ENCODE measurements at regions not wholly inside any gene's neighbourhood (a gene's known extent, or its start where the extent isn't known, plus 50 kb on each side); places are given as distances from the start of the nearest gene placed in this dataset.

GRCh38 chr20:52747845-52748284, 224.3 kb upstream of the TSHZ2 start:
- no peak overlapping the region for H3K4me2 ChIP-seq (ENCODE audit: insufficient read depth, low read length)
- H2AFZ ChIP-seq (ENCODE audit: low read depth, low read length): no peak overlapping the region
- DNase-seq (no peak), ATAC-seq (ENCODE audit: insufficient read depth, low read depth) (no peak)
- no peak overlapping the region for H3K4me3 ChIP-seq (ENCODE audit: low read depth in 1 of 2, low read length in 2 of 2)
- H3K9me3 ChIP-seq (ENCODE audit: insufficient read depth, low read length, severe bottlenecking): no peaks in the 10 kb centered on the region
- H4K20me1 ChIP-seq (ENCODE audit: insufficient read depth, low read length): no peaks in the 10 kb centered on the region
- no peaks in the 10 kb centered on the region for H3K79me2 ChIP-seq (ENCODE audit: insufficient read depth, low read length)
- H3K27me3 ChIP-seq (ENCODE audit: insufficient read depth, low read length, poor library complexity): no peaks in the 10 kb centered on the region
- TF ChIP-seq CTCF (IDR thresholded peaks at IDR 0.05; ENCODE audit: borderline replicate concordance, extremely low read depth, low read length, poor library complexity, severe bottlenecking) (peak; percentile 29), EZH2 (IDR thresholded peaks at IDR 0.05; ENCODE audit: borderline replicate concordance, low read depth, low read length, severe bottlenecking) (no peak)
- H3K27ac ChIP-seq (ENCODE audit: low read length): no peak overlapping the region
- no peak overlapping the region for H3K9ac ChIP-seq (ENCODE audit: low read depth, low read length)
- no peaks in the 10 kb centered on the region for H3K36me3 ChIP-seq (ENCODE audit: insufficient read depth, low read length)
- no peaks in the 10 kb centered on the region for H3K4me1 ChIP-seq (ENCODE audit: insufficient read depth, low read length)

GRCh38 chr20:52746770-52747169, 225.4 kb upstream of the TSHZ2 start:
- Histone ChIP-seq H3K9me3 (ENCODE audit: insufficient read depth, low read length, severe bottlenecking) (no peaks in the 10 kb centered on the region), H3K4me2 (ENCODE audit: insufficient read depth, low read length) (no peak overlapping the region), H3K9ac (ENCODE audit: low read depth, low read length) (no peak overlapping the region), H3K4me3 (ENCODE audit: low read depth in 1 of 2, low read length in 2 of 2) (no peak overlapping the region), H3K27me3 (ENCODE audit: insufficient read depth, low read length, poor library complexity) (peaks cover under 1% of the 10 kb centered on the region), H3K27ac (ENCODE audit: low read length) (no peak overlapping the region), H3K79me2 (ENCODE audit: insufficient read depth, low read length) (no peaks in the 10 kb centered on the region), H2AFZ (ENCODE audit: low read depth, low read length) (no peak overlapping the region), H4K20me1 (ENCODE audit: insufficient read depth, low read length) (no peaks in the 10 kb centered on the region), H3K36me3 (ENCODE audit: insufficient read depth, low read length) (no peaks in the 10 kb centered on the region), H3K4me1 (ENCODE audit: insufficient read depth, low read length) (no peaks in the 10 kb centered on the region)
- DNase-seq: no peak
- TF ChIP-seq EZH2 (IDR thresholded peaks at IDR 0.05; ENCODE audit: borderline replicate concordance, low read depth, low read length, severe bottlenecking): no peak
- TF ChIP-seq CTCF (IDR thresholded peaks at IDR 0.05; ENCODE audit: borderline replicate concordance, extremely low read depth, low read length, poor library complexity, severe bottlenecking): no peak
- ATAC-seq (ENCODE audit: insufficient read depth, low read depth): no peak

- Histone ChIP-seq H3K36me3 (ENCODE audit: insufficient read depth, low read length) (no peaks in the 10 kb centered on the region), H3K4me1 (ENCODE audit: insufficient read depth, low read length) (no peaks in the 10 kb centered on the region), H3K79me2 (ENCODE audit: insufficient read depth, low read length) (no peaks in the 10 kb centered on the region), H3K9ac (ENCODE audit: low read depth, low read length) (no peak overlapping the region), H3K4me3 (ENCODE audit: low read depth in 1 of 2, low read length in 2 of 2) (no peak overlapping the region), H3K9me3 (ENCODE audit: insufficient read depth, low read length, severe bottlenecking) (no peaks in the 10 kb centered on the region), H3K4me2 (ENCODE audit: insufficient read depth, low read length) (no peak overlapping the region), H3K27me3 (ENCODE audit: insufficient read depth, low read length, poor library complexity) (peaks cover 4% of the 10 kb centered on the region), H4K20me1 (ENCODE audit: insufficient read depth, low read length) (no peaks in the 10 kb centered on the region), H2AFZ (ENCODE audit: low read depth, low read length) (no peak overlapping the region), H3K27ac (ENCODE audit: low read length) (no peak overlapping the region)
- ATAC-seq (ENCODE audit: insufficient read depth, low read depth): no peak
- no peak for DNase-seq
- no peak for TF ChIP-seq EZH2 (IDR thresholded peaks at IDR 0.05; ENCODE audit: borderline replicate concordance, low read depth, low read length, severe bottlenecking)
- TF ChIP-seq CTCF (IDR thresholded peaks at IDR 0.05; ENCODE audit: borderline replicate concordance, extremely low read depth, low read length, poor library complexity, severe bottlenecking): no peak
Measured at GRCh38 chr20:52746190-52746589, 226.0 kb upstream of the TSHZ2 start.

GRCh38 chr20:52744441-52744840, 227.7 kb upstream of the TSHZ2 start:
- no peaks in the 10 kb centered on the region for H3K36me3 ChIP-seq (ENCODE audit: insufficient read depth, low read length)
- TF ChIP-seq CTCF (IDR thresholded peaks at IDR 0.05; ENCODE audit: borderline replicate concordance, extremely low read depth, low read length, poor library complexity, severe bottlenecking) (no peak), EZH2 (IDR thresholded peaks at IDR 0.05; ENCODE audit: borderline replicate concordance, low read depth, low read length, severe bottlenecking) (no peak)
- no peaks in the 10 kb centered on the region for H3K9me3 ChIP-seq (ENCODE audit: insufficient read depth, low read length, severe bottlenecking)
- H3K79me2 ChIP-seq (ENCODE audit: insufficient read depth, low read length): no peaks in the 10 kb centered on the region
- no peak overlapping the region for H3K27ac ChIP-seq (ENCODE audit: low read length)
- H3K4me2 ChIP-seq (ENCODE audit: insufficient read depth, low read length): no peak overlapping the region
- H3K4me3 ChIP-seq (ENCODE audit: low read depth in 1 of 2, low read length in 2 of 2): no peak overlapping the region
- no peak for ATAC-seq (ENCODE audit: insufficient read depth, low read depth)
- no peaks in the 10 kb centered on the region for H4K20me1 ChIP-seq (ENCODE audit: insufficient read depth, low read length)
- peaks cover 16% of the 10 kb centered on the region for H3K27me3 ChIP-seq (ENCODE audit: insufficient read depth, low read length, poor library complexity)
- no peaks in the 10 kb centered on the region for H3K4me1 ChIP-seq (ENCODE audit: insufficient read depth, low read length)
- no peak for DNase-seq
- H3K9ac ChIP-seq (ENCODE audit: low read depth, low read length): no peak overlapping the region
- H2AFZ ChIP-seq (ENCODE audit: low read depth, low read length): no peak overlapping the region
